H1 (cell line): ENCODE measurements at regions not wholly inside any gene's neighbourhood (a gene's known extent, or its start where the extent isn't known, plus 50 kb on each side); places are given as distances from the start of the nearest gene placed in this dataset.

Experiments used
- CTCF ChIA-PET: fragments of 300-600 bp; sonication (Branson Sonifier 250); formaldehyde crosslinking; loops from one replicate; lab custom pipeline; 2021; ENCODE audit not compliant: partially characterized antibody; lab: Charles Lee
- POLR2A ChIA-PET: fragments of 300-600 bp; sonication (Branson Sonifier 250); formaldehyde crosslinking; loops from one replicate; lab custom pipeline; 2021; ENCODE audit warnings: inconsistent platforms; ENCODE audit not compliant: partially characterized antibody; lab: Charles Lee
- DNase-seq, 2 experiments: peaks; one replicate each; pipeline versions ENCODE4 v3.0.0 to v3.0.0-alpha.2; 2010 to 2022; ENCODE audit warnings: low spot score in 2 of 2, low read depth in 1 of 2, mixed read lengths in 1 of 2
- FAIRE-seq: peaks from 2 replicates; lab custom pipeline; 2011; peaks lifted over from hg19 to GRCh38; lab: Jason Lieb, UNC
- H2AFZ ChIP-seq: 2 replicates; pipeline ENCODE4 v1.8.1; 2012; ENCODE audit warnings: low read length, inconsistent platforms
- H2AK5ac ChIP-seq: 2 replicates; pipeline ENCODE4 v1.6.1; 2013; ENCODE audit warnings: low read depth, low read length
- H2BK120ac ChIP-seq: replicated peaks from 2 replicates; pipeline ENCODE3; 2013; ENCODE audit warnings: low read depth, low read length, inconsistent platforms
- H2BK12ac ChIP-seq: 2 replicates; pipeline ENCODE4 v1.6.1; 2013; ENCODE audit warnings: low read depth, low read length
- H2BK15ac ChIP-seq: 2 replicates; pipeline ENCODE4 v1.6.1; 2013; ENCODE audit warnings: low read length
- H2BK20ac ChIP-seq: 2 replicates; pipeline ENCODE4 v1.6.1; 2013; ENCODE audit warnings: low read length
- H2BK5ac ChIP-seq: 2 replicates; pipeline ENCODE4 v1.6.1; 2013; ENCODE audit warnings: low read depth, low read length
- H3K14ac ChIP-seq: 2 replicates; pipeline ENCODE4 v1.6.1; 2013; ENCODE audit warnings: inconsistent platforms; ENCODE audit not compliant: insufficient read length
- H3K18ac ChIP-seq: 2 replicates; pipeline ENCODE4 v1.6.1; 2013; ENCODE audit warnings: low read length; ENCODE audit errors: extremely low read depth
- H3K23ac ChIP-seq: 2 replicates; pipeline ENCODE4 v1.6.1; 2013; ENCODE audit warnings: inconsistent platforms; ENCODE audit not compliant: insufficient read length
- H3K23me2 ChIP-seq: 2 replicates; pipeline ENCODE4 v1.6.1; 2013; ENCODE audit warnings: low read depth, low read length
- H3K27ac ChIP-seq: 2 replicates; pipeline ENCODE4 v1.6.1; 2011; ENCODE audit warnings: low read depth, low read length, inconsistent platforms
- H3K27me3 ChIP-seq, 4 experiments: replicated peaks in 1 of 4; 1 replicate in 1 of 4; 2 replicates in 3 of 4; pipeline versions ENCODE4 v1.6.1 to v1.8.1; 2011 to 2013; ENCODE audit warnings: low read length in 3 of 4, mild to moderate bottlenecking in 3 of 4, inconsistent platforms in 2 of 4, mixed read lengths in 2 of 4, moderate library complexity in 1 of 4; ENCODE audit not compliant: control insufficient read depth in 3 of 4, insufficient read depth in 3 of 4; ENCODE audit errors: extremely low read depth in 1 of 4
- H3K36me3 ChIP-seq, 4 experiments: 2 replicates each; pipeline versions ENCODE4 v1.6.1 to v1.8.1; 2011 to 2013; ENCODE audit warnings: mild to moderate bottlenecking in 4 of 4, low read length in 3 of 4, moderate library complexity in 2 of 4, control low read depth in 1 of 4, inconsistent platforms in 1 of 4; ENCODE audit not compliant: insufficient read depth in 4 of 4, control insufficient read depth in 2 of 4
- H3K4ac ChIP-seq: replicated peaks from 2 replicates; pipeline ENCODE3; 2013; ENCODE audit warnings: low read length, low read depth, mixed read lengths, inconsistent platforms; ENCODE audit not compliant: insufficient read length
- H3K4me1 ChIP-seq, 4 experiments: replicated peaks in 1 of 4; 1 replicate in 1 of 4; 2 replicates in 3 of 4; pipeline versions ENCODE4 v1.6.1 to v1.8.1; 2011 to 2013; ENCODE audit warnings: low read length in 3 of 4, inconsistent platforms in 2 of 4, mixed read lengths in 1 of 4; ENCODE audit not compliant: insufficient read depth in 4 of 4, control insufficient read depth in 3 of 4
- H3K4me2 ChIP-seq, 2 experiments: 2 replicates each; pipeline versions ENCODE4 v1.6.1 to v1.8.1; 2011 to 2013; ENCODE audit warnings: low read depth in 2 of 2, low read length in 2 of 2, control low read depth in 1 of 2, inconsistent platforms in 1 of 2, mild to moderate bottlenecking in 1 of 2; ENCODE audit not compliant: insufficient read depth in 1 of 2
- H3K4me3 ChIP-seq, 4 experiments: fragments of 200-600, 300-600 bp in 1 of 4; sonication (generic), shearing (Covaris generic), sonication (Bioruptor Twin) in 1 of 4; 2 replicates each; pipeline versions ENCODE4 v1.5.1 to v1.8.1; 2011 to 2016; ENCODE audit warnings: low read length in 4 of 4, low read depth in 3 of 4, control low read depth in 2 of 4, inconsistent platforms in 2 of 4, mild to moderate bottlenecking in 2 of 4, mixed read lengths in 1 of 4, moderate library complexity in 1 of 4; ENCODE audit not compliant: insufficient read depth in 2 of 4; ENCODE audit errors: extremely low read depth in 1 of 4
- H3K56ac ChIP-seq: replicated peaks from 2 replicates; pipeline ENCODE3; 2013; ENCODE audit warnings: low read depth, mild to moderate bottlenecking, mixed read lengths, low read length, inconsistent platforms; ENCODE audit not compliant: insufficient read length
- H3K79me1 ChIP-seq: 2 replicates; pipeline ENCODE4 v1.6.1; 2013; ENCODE audit warnings: low read depth, low read length, control low read depth
- H3K79me2 ChIP-seq, 2 experiments: 2 replicates each; pipeline versions ENCODE4 v1.6.1 to v1.8.1; 2012 to 2013; ENCODE audit warnings: low read length in 2 of 2, mild to moderate bottlenecking in 2 of 2, inconsistent platforms in 1 of 2; ENCODE audit not compliant: insufficient read depth in 2 of 2, control insufficient read depth in 1 of 2
- H3K9ac ChIP-seq, 4 experiments: replicated peaks in 1 of 4; 1 replicate in 1 of 4; 2 replicates in 3 of 4; pipeline versions ENCODE4 v1.6.1 to v1.8.1; 2011 to 2013; ENCODE audit warnings: low read depth in 3 of 4, low read length in 3 of 4, control low read depth in 2 of 4, mild to moderate bottlenecking in 2 of 4, moderate library complexity in 2 of 4, inconsistent platforms in 1 of 4; ENCODE audit errors: extremely low read depth in 1 of 4
- H3K9me3 ChIP-seq, 2 experiments: 2 replicates each; pipeline versions ENCODE4 v1.6.1 to v1.8.1; 2012 to 2013; ENCODE audit warnings: mild to moderate bottlenecking in 2 of 2, moderate library complexity in 2 of 2, control low read depth in 1 of 2, inconsistent platforms in 1 of 2, low read depth in 1 of 2, low read length in 1 of 2, mixed read lengths in 1 of 2; ENCODE audit not compliant: insufficient read depth in 2 of 2
- H4K20me1 ChIP-seq, 2 experiments: replicated peaks in 1 of 2; 2 replicates each; pipeline versions ENCODE3 to v1.8.1; 2011 to 2013; ENCODE audit warnings: inconsistent platforms in 2 of 2, low read length in 2 of 2, mild to moderate bottlenecking in 1 of 2; ENCODE audit not compliant: insufficient read depth in 2 of 2, control insufficient read depth in 1 of 2
- H4K5ac ChIP-seq: 2 replicates; pipeline ENCODE4 v1.6.1; 2013; ENCODE audit warnings: low read length, low read depth, mixed read lengths, inconsistent platforms; ENCODE audit not compliant: insufficient read length
- H4K8ac ChIP-seq: 2 replicates; pipeline ENCODE4 v1.8.0; 2013; ENCODE audit warnings: mild to moderate bottlenecking, moderate library complexity, low read length, inconsistent platforms; ENCODE audit not compliant: insufficient read depth; ENCODE audit errors: extremely low read depth
- H4K91ac ChIP-seq: replicated peaks from 2 replicates; pipeline ENCODE3; 2013; ENCODE audit warnings: low read length, mixed read lengths, inconsistent platforms; ENCODE audit not compliant: insufficient read length
- SP1 ChIP-seq: IDR thresholded peaks from 2 replicates; pipeline ENCODE4 v1.6.1; 2011; ENCODE audit warnings: low read depth, low read length
- WGBS, 2 experiments: shearing (Covaris generic) in 1 of 2; methylation state at CpG; one replicate each; pipeline versions ENCODE4 v1.1.6 to v1.1.7; 2013 to 2015; ENCODE audit warnings: low lambda C conversion rate in 2 of 2, mixed read lengths in 2 of 2, inconsistent platforms in 1 of 2, low coverage in 1 of 2, missing lambda C conversion rate in 1 of 2; ENCODE audit not compliant: insufficient replicate concordance in 2 of 2, insufficient coverage in 1 of 2, insufficient read length in 1 of 2; ENCODE audit errors: extremely low coverage in 1 of 2, missing lambda C conversion rate in 1 of 2; 5-methylcytosine and 5-hydroxymethylcytosine counted together

DNA sequence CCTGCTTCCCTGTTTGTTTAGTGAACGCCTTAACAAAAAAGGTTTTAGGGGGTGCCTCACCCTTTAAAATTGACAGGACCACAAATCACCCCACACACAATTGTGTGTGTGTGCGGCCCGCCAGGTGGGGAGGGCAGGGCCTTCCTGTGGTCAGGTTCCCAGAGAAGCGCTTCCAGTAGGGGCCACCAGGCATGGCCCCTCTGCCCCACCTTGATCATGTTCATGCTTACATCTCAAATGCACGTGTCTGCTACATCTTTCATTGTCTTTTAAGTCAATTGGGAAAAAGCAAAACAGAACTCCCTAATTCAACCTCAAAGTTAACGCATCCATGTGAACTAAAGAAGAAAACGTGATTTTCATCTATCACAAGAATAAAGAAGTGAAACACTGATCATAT, 1335.3 kb downstream of the TBC1D22A start:
- no peaks in the 10 kb centered on the region for H4K20me1 ChIP-seq
- no peaks in the 10 kb centered on the region for H3K36me3 ChIP-seq
- H2BK12ac ChIP-seq: no peak overlapping the region
- H3K79me2 ChIP-seq: no peaks in the 10 kb centered on the region
- no peak overlapping the region for H3K23ac ChIP-seq
- peaks cover 0 to 2% of the 10 kb centered on the region in 2 experiments; a peak in 1 of 4 replicates for H3K9me3 ChIP-seq
- no peak overlapping the region for H2BK15ac ChIP-seq
- DNase-seq (no peak), FAIRE-seq (no peak)
- H3K4me1 ChIP-seq: peaks cover 0 to 9% (median 0%) of the 10 kb centered on the region in 4 experiments; a peak in 2 of 7 replicates
- no peak overlapping the region for H3K27ac ChIP-seq
- H3K56ac ChIP-seq: no peak overlapping the region
- no peaks in the 10 kb centered on the region for H3K79me1 ChIP-seq
- H3K4ac ChIP-seq: no peak overlapping the region
- no peak overlapping the region for H3K18ac ChIP-seq
- no peak overlapping the region for H4K8ac ChIP-seq
- H2BK5ac ChIP-seq: no peak overlapping the region
- H2AFZ ChIP-seq: no peak overlapping the region
- H4K91ac ChIP-seq: no peak overlapping the region
- no peak overlapping the region for H3K4me3 ChIP-seq
- H3K4me2 ChIP-seq: no peak overlapping the region
- no peak overlapping the region for H3K9ac ChIP-seq
- H2BK20ac ChIP-seq: no peak overlapping the region
- ChIA-PET CTCF (no interaction called here), POLR2A (no interaction called here)
- H2AK5ac ChIP-seq: no peak overlapping the region
- no peak overlapping the region for H4K5ac ChIP-seq
- H3K14ac ChIP-seq: no peak overlapping the region
- no peak for TF ChIP-seq SP1
- WGBS, 2 experiments: 83% methylated on average over 7 of the region's 7 CpGs; no CpG with 5 or more reads in 1 of the 2 experiments
- no peaks in the 10 kb centered on the region for H3K23me2 ChIP-seq
- no peak overlapping the region for H2BK120ac ChIP-seq
- H3K27me3 ChIP-seq: no peaks in the 10 kb centered on the region
